HCT116 (cell line): ENCODE measurements at regions not wholly inside any gene's neighbourhood (a gene's known extent, or its start where the extent isn't known, plus 50 kb on each side); places are given as distances from the start of the nearest gene placed in this dataset.

Experiments
- ATAC-seq: fragments of 200-7000 bp; cut with Tn5 transposase; 2 replicates; pipeline ENCODE4 v1.9.1; 2020; ENCODE audit warnings: mild to moderate bottlenecking, moderate library complexity
- BruUV-seq: library from RNA; stranded (reverse); fragments of 400-500 nt; replicated peaks from 2 replicates; lab custom pipeline; 2021; lab: Mats Ljungman, UMichigan
- CTCF ChIA-PET: fragments of 300-600 bp; sonication (Branson Sonifier 250); formaldehyde crosslinking; loops from one replicate; lab custom pipeline; 2021; ENCODE audit warnings: antibody characterized with exemption; lab: Charles Lee
- POLR2A ChIA-PET: fragments of 300-600, 350-600 bp; sonication (Branson Sonifier 250); formaldehyde crosslinking; loops from one replicate; lab custom pipeline; 2021; ENCODE audit warnings: antibody characterized with exemption; lab: Charles Lee
- RAD21 ChIA-PET, 2 experiments: fragments of 300-600 bp; sonication (Branson Sonifier 250); formaldehyde crosslinking; loops; one replicate each; lab custom pipeline; 2023; ENCODE audit warnings: low total read pairs in 2 of 2; ENCODE audit not compliant: uncharacterized antibody in 2 of 2, unreplicated experiment in 2 of 2, low non-redundant PET in 1 of 2; lab: Charles Lee
- DNase-seq: peaks from one replicate; pipeline ENCODE4 v3.0.0-alpha.2; 2010; ENCODE audit warnings: low read depth, low spot score
- H2AFZ ChIP-seq: fragments of 200-600 bp; shearing (Covaris generic), sonication (generic); 2 replicates; pipeline ENCODE4 v1.6.1; 2017; ENCODE audit warnings: low read depth, mixed run types, mixed read lengths, antibody characterized with exemption, low read length; ENCODE audit not compliant: poor library complexity, severe bottlenecking
- H3K27ac ChIP-seq: 2 replicates; pipeline ENCODE4 v1.5.1; 2012; ENCODE audit warnings: low read depth, low read length
- H3K27me3 ChIP-seq: fragments of 200-600 bp; sonication (generic); 2 replicates; pipeline ENCODE4 v1.6.1; 2016; ENCODE audit warnings: mixed run types, low read length, mixed read lengths; ENCODE audit not compliant: insufficient read depth
- H3K36me3 ChIP-seq, 2 experiments: fragments of 200-500 bp in 1 of 2; fragments of 200-600 bp in 1 of 2; sonication (Bioruptor generic) in 1 of 2; sonication (generic) in 1 of 2; 2 replicates each; pipeline versions ENCODE4 v1.5.1 to v1.6.1; 2014 to 2016; ENCODE audit warnings: low read length in 2 of 2, inconsistent platforms in 1 of 2, mixed read lengths in 1 of 2, mixed run types in 1 of 2; ENCODE audit not compliant: insufficient read depth in 2 of 2, control insufficient read depth in 1 of 2
- H3K4me1 ChIP-seq, 2 experiments: fragments of 200-600 bp in 1 of 2; sonication (generic) in 1 of 2; 2 replicates each; pipeline versions ENCODE4 v1.5.1 to v1.6.1; 2012 to 2017; ENCODE audit warnings: low read length in 2 of 2, inconsistent platforms in 1 of 2, mild to moderate bottlenecking in 1 of 2, mixed read lengths in 1 of 2, mixed run types in 1 of 2, moderate library complexity in 1 of 2; ENCODE audit not compliant: insufficient read depth in 2 of 2, control insufficient read depth in 1 of 2
- H3K4me2 ChIP-seq: fragments of 200-600 bp; sonication (generic); 2 replicates; pipeline ENCODE4 v1.6.1; 2017; ENCODE audit warnings: mixed run types, low read length, mixed read lengths
- H3K4me3 ChIP-seq, 2 experiments: fragments of 200-600 bp in 1 of 2; sonication (generic) in 1 of 2; replicated peaks in 1 of 2; 2 replicates each; pipeline ENCODE4 v1.5.1; 2011 to 2016; ENCODE audit warnings: low read length in 2 of 2, control low read depth in 1 of 2, low read depth in 1 of 2, mild to moderate bottlenecking in 1 of 2, mixed read lengths in 1 of 2, mixed run types in 1 of 2
- H3K79me2 ChIP-seq: fragments of 200-600 bp; sonication (generic); 2 replicates; pipeline ENCODE4 v1.6.1; 2017; ENCODE audit warnings: mild to moderate bottlenecking, mixed run types, low read length, moderate library complexity, mixed read lengths; ENCODE audit not compliant: insufficient read depth
- H3K9ac ChIP-seq: fragments of 200-600 bp; sonication (generic); 2 replicates; pipeline ENCODE4 v1.6.1; 2016; ENCODE audit warnings: low read length, mixed read lengths
- H3K9me2 ChIP-seq: fragments of 200-600 bp; sonication (generic), shearing (Covaris generic); 2 replicates; pipeline ENCODE4 v1.6.1; 2017; ENCODE audit warnings: mixed run types, mild to moderate bottlenecking, moderate library complexity; ENCODE audit not compliant: insufficient read depth
- H3K9me3 ChIP-seq, 2 experiments: fragments of 200-500 bp in 1 of 2; fragments of 200-600 bp in 1 of 2; sonication (Bioruptor generic) in 1 of 2; sonication (generic) in 1 of 2; 2 replicates each; pipeline ENCODE4 v1.6.1; 2014 to 2017; ENCODE audit warnings: low read length in 2 of 2, mixed read lengths in 2 of 2, inconsistent platforms in 1 of 2, low read depth in 1 of 2, mild to moderate bottlenecking in 1 of 2, mixed run types in 1 of 2, moderate library complexity in 1 of 2; ENCODE audit not compliant: control insufficient read depth in 1 of 2, insufficient read depth in 1 of 2
- H4K20me1 ChIP-seq: fragments of 200-600 bp; sonication (generic), shearing (Covaris generic); 2 replicates; pipeline ENCODE4 v1.6.1; 2017; ENCODE audit warnings: mixed run types, mild to moderate bottlenecking, moderate library complexity; ENCODE audit not compliant: insufficient read depth
- ATF3 ChIP-seq: IDR thresholded peaks from 2 replicates; pipeline ENCODE4 v1.6.1; 2012
- CBX3 ChIP-seq: IDR thresholded peaks from 2 replicates; pipeline ENCODE4 v1.6.1; 2012; ENCODE audit warnings: low read depth
- ELF1 ChIP-seq: IDR thresholded peaks from 2 replicates; pipeline ENCODE4 v1.6.1; 2012; ENCODE audit warnings: low read depth, borderline replicate concordance
- POLR2A ChIP-seq: IDR thresholded peaks from 2 replicates; pipeline ENCODE4 v1.7.0; 2011; ENCODE audit warnings: borderline replicate concordance; ENCODE audit not compliant: insufficient read depth, insufficient read length; ENCODE audit errors: extremely low read depth
- SIN3A ChIP-seq: IDR thresholded peaks from 2 replicates; pipeline ENCODE4 v1.6.1; 2012; ENCODE audit warnings: low read depth
- SP1 ChIP-seq: IDR thresholded peaks from 2 replicates; pipeline ENCODE4 v1.6.1; 2012; ENCODE audit warnings: low read depth
- SRF ChIP-seq: IDR thresholded peaks from 2 replicates; pipeline ENCODE4 v1.6.1; 2012; ENCODE audit warnings: low read depth
- TCF7L2 ChIP-seq: IDR thresholded peaks from 2 replicates; pipeline ENCODE4 v1.7.0; 2011; ENCODE audit warnings: borderline replicate concordance, inconsistent platforms; ENCODE audit not compliant: insufficient read depth, insufficient read length; ENCODE audit errors: extremely low read depth
- ZFX ChIP-seq: fragments of 450-650 bp; IDR thresholded peaks from 2 replicates; pipeline ENCODE4 v1.6.1; 2017
- ZNF274 ChIP-seq: fragments of 200-500 bp; sonication (Bioruptor generic); IDR thresholded peaks from 2 replicates; pipeline ENCODE4 v1.6.1; 2014; ENCODE audit warnings: mild to moderate bottlenecking, low read depth, low read length, inconsistent platforms
- intact Hi-C: fragments of 100-400 bp; cut with micrococcal nuclease; formaldehyde crosslinking; loops from 2 replicates; pipeline ENCODE4 v1.10.0; 2022
- TF ChIP-seq, protein P1 (sequence below): IDR thresholded peaks from 2 replicates; pipeline ENCODE4 v1.6.1; 2011; ENCODE audit warnings: mild to moderate bottlenecking, low read length, moderate library complexity; ENCODE audit not compliant: insufficient replicate concordance; ENCODE audit errors: extremely low read depth
- TF ChIP-seq, protein P2 (sequence below): IDR thresholded peaks from 2 replicates; pipeline ENCODE4 v1.6.1; 2012

GRCh38 chr2:38218591-38218991, 142.6 kb upstream of the CYP1B1 start:
- H3K27me3 ChIP-seq: no peaks in the 10 kb centered on the region
- peaks cover 5 to 6% of the 10 kb centered on the region in 2 experiments; a peak in 2 of 4 replicates for H3K4me1 ChIP-seq
- no peak overlapping the region for H3K4me3 ChIP-seq
- ATAC-seq (no peak), DNase-seq (no peak)
- H3K27ac ChIP-seq: no peak overlapping the region
- H4K20me1 ChIP-seq: no peaks in the 10 kb centered on the region
- RAD21 ChIA-PET: no interaction called here
- H3K9me2 ChIP-seq: no peaks in the 10 kb centered on the region
- POLR2A ChIA-PET: no interaction called here
- H3K79me2 ChIP-seq: no peaks in the 10 kb centered on the region
- CTCF ChIA-PET: no interaction called here
- intact Hi-C loops: no loop called here
- TF ChIP-seq ATF3 (no peak), ZNF274 (no peak), ELF1 (no peak), ZFX (no peak), SIN3A (no peak)
- TF ChIP-seq, protein P1, sequence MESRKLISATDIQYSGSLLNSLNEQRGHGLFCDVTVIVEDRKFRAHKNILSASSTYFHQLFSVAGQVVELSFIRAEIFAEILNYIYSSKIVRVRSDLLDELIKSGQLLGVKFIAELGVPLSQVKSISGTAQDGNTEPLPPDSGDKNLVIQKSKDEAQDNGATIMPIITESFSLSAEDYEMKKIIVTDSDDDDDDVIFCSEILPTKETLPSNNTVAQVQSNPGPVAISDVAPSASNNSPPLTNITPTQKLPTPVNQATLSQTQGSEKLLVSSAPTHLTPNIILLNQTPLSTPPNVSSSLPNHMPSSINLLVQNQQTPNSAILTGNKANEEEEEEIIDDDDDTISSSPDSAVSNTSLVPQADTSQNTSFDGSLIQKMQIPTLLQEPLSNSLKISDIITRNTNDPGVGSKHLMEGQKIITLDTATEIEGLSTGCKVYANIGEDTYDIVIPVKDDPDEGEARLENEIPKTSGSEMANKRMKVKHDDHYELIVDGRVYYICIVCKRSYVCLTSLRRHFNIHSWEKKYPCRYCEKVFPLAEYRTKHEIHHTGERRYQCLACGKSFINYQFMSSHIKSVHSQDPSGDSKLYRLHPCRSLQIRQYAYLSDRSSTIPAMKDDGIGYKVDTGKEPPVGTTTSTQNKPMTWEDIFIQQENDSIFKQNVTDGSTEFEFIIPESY: no peak
- H3K9me3 ChIP-seq: no peaks in the 10 kb centered on the region
- no TSS peak for BruUV-seq
- no peak overlapping the region for H3K9ac ChIP-seq
- no peaks in the 10 kb centered on the region for H3K36me3 ChIP-seq
- no peak overlapping the region for H2AFZ ChIP-seq
- H3K4me2 ChIP-seq: no peak overlapping the region

GRCh38 chr2:38217401-38218188, 141.6 kb upstream of the CYP1B1 start:
- Histone ChIP-seq H3K9me2 (no peaks in the 10 kb centered on the region), H3K27ac (no peak overlapping the region), H3K4me2 (no peak overlapping the region), H3K79me2 (no peaks in the 10 kb centered on the region), H3K9ac (no peak overlapping the region), H3K4me3 (no peak overlapping the region), H3K36me3 (no peaks in the 10 kb centered on the region), H3K4me1 (peaks cover 5 to 6% of the 10 kb centered on the region in 2 experiments; a peak in 2 of 4 replicates), H3K27me3 (no peaks in the 10 kb centered on the region), H2AFZ (no peak overlapping the region), H4K20me1 (no peaks in the 10 kb centered on the region)
- ChIA-PET RAD21 (no interaction called here), CTCF (no interaction called here), POLR2A (no interaction called here)
- no peak for DNase-seq
- intact Hi-C loops: no loop called here
- no peak for ATAC-seq
- no TSS peak for BruUV-seq
- TF ChIP-seq, protein P1: no peak
- TF ChIP-seq CBX3: no peak
- TF ChIP-seq, protein P2, sequence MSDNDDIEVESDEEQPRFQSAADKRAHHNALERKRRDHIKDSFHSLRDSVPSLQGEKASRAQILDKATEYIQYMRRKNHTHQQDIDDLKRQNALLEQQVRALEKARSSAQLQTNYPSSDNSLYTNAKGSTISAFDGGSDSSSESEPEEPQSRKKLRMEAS: no peak
- no peak for TF ChIP-seq ELF1
- TF ChIP-seq TCF7L2: no peak
- TF ChIP-seq POLR2A: no peak
- no peak for TF ChIP-seq SRF
- no peak for TF ChIP-seq SP1
- TF ChIP-seq, all 23 proteins: peak for 0
- H3K9me3 ChIP-seq: no peaks in the 10 kb centered on the region
